ENCODE measurements at regions not wholly inside any gene's neighbourhood (a gene's known extent, or its start where the extent isn't known, plus 50 kb on each side); places are given as distances from the start of the nearest gene placed in this dataset.

GRCh38 chr7:89401099-89401498, 605.6 kb upstream of the TEX47 start:
- no peak for DNase-seq (ENCODE audit: low spot score in 2 of 2)
- intact Hi-C loops (cut with DNase I; ENCODE audit: low total_unique reads) = no loop called here

GRCh38 chr7:89401690-89402089, 606.2 kb upstream of the TEX47 start:
- no peak overlapping the region for H3K4me3 ChIP-seq (ENCODE audit: low read depth, poor library complexity, severe bottlenecking)
- no peak for DNase-seq (ENCODE audit: low spot score in 2 of 2)
- TF ChIP-seq, protein P1, sequence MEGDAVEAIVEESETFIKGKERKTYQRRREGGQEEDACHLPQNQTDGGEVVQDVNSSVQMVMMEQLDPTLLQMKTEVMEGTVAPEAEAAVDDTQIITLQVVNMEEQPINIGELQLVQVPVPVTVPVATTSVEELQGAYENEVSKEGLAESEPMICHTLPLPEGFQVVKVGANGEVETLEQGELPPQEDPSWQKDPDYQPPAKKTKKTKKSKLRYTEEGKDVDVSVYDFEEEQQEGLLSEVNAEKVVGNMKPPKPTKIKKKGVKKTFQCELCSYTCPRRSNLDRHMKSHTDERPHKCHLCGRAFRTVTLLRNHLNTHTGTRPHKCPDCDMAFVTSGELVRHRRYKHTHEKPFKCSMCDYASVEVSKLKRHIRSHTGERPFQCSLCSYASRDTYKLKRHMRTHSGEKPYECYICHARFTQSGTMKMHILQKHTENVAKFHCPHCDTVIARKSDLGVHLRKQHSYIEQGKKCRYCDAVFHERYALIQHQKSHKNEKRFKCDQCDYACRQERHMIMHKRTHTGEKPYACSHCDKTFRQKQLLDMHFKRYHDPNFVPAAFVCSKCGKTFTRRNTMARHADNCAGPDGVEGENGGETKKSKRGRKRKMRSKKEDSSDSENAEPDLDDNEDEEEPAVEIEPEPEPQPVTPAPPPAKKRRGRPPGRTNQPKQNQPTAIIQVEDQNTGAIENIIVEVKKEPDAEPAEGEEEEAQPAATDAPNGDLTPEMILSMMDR (IDR thresholded peaks at IDR 0.05) = no peak
- no peak for TF ChIP-seq POLR2A (IDR thresholded peaks at IDR 0.05)
- WGBS, 2 donors = 60 to 65% methylated on average over 4 of the region's 4 CpGs
- intact Hi-C loops (cut with DNase I; ENCODE audit: low total_unique reads) = no loop called here

More at GRCh38 chr7:89401099-89401498, 605.6 kb upstream of the TEX47 start:
- TF ChIP-seq POLR2A (IDR thresholded peaks at IDR 0.05) = no peak
- TF ChIP-seq, protein P1 (IDR thresholded peaks at IDR 0.05) = no peak
- H3K4me3 ChIP-seq (ENCODE audit: low read depth, poor library complexity, severe bottlenecking) = no peak overlapping the region

GRCh38 chr7:89451911-89452310, 656.4 kb upstream of the TEX47 start:
- H3K4me3 ChIP-seq (ENCODE audit: low read depth, poor library complexity, severe bottlenecking) = no peak overlapping the region
- DNase-seq (ENCODE audit: low spot score in 2 of 2) = no peak
- TF ChIP-seq, protein P1 (IDR thresholded peaks at IDR 0.05) = no peak
- TF ChIP-seq POLR2A (IDR thresholded peaks at IDR 0.05) = no peak
- intact Hi-C loops (cut with DNase I; ENCODE audit: low total_unique reads) = no loop called here

DNA sequence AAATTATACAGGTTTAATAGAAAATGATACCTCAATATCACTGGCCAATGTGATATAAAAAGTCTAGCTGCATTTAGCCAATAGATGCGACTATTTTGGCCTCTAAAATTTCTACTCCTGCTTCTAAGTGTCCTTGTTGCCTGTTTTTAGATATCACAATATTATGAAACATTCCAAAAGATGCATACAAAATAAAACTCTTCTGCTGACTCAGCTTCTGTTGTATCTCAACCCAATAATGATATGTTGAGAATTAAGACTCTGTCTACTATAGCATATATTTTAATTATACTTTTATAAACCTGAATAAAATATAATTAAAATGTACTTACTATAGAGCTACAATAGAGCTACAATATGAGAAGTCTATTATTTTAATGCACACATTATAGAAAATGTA, 661.0 kb upstream of the TEX47 start:
- H3K4me3 ChIP-seq (ENCODE audit: low read depth, poor library complexity, severe bottlenecking) = no peak overlapping the region
- 77 to 81% methylated on average over 1 of the region's 1 CpG for WGBS, 2 donors
- TF ChIP-seq, protein P1 (IDR thresholded peaks at IDR 0.05) = no peak
- no peak for TF ChIP-seq POLR2A (IDR thresholded peaks at IDR 0.05)
- intact Hi-C loops (cut with DNase I; ENCODE audit: low total_unique reads) = no loop called here
- no peak for DNase-seq (ENCODE audit: low spot score in 2 of 2)

DNA sequence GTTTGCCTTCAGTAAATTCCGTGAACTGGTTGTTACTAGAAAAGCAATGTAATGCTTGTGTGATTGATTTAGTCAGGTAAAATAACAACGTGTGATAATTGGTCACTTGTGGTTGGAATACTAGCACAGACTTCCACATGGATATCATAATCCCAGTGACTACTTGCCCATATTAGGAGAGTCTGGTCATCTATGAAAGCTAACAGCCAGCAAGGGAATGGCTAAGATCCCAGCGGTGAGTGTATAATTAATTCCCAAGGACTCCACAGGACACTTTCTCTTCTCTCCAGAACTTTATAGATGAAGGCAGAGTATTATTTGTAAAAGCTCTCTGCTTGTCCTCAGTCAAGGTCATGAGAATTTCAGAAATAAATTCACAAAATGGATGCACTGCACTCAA, 662.6 kb upstream of the TEX47 start:
- no peak for TF ChIP-seq POLR2A (IDR thresholded peaks at IDR 0.05)
- TF ChIP-seq, protein P1 (IDR thresholded peaks at IDR 0.05) = no peak
- intact Hi-C loops (cut with DNase I; ENCODE audit: low total_unique reads) = no loop called here
- no peak overlapping the region for H3K4me3 ChIP-seq (ENCODE audit: low read depth, poor library complexity, severe bottlenecking)
- no peak for DNase-seq (ENCODE audit: low spot score in 2 of 2)
- WGBS, 2 donors = 65 to 74% methylated on average over 3 of the region's 3 CpGs

DNA sequence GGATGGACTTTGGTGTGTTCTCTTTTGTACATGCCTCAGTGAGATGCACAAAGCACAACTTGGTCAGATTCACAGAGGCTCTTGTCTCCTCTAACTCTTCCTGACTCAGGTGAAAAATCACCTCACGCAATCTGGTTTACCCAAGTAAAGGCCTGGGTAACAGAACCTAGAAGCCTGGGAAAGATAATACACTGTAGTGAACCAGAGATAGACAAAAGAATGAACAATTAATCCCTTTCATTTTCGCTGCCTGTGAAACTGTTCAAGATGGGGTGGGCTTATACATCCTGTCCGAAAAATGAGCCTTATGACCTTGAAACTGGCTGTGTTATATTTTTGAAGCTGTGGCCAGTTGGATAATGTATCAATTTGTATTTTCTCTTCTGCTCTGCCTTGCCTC, 678.9 kb upstream of the TEX47 start:
- intact Hi-C loops (cut with DNase I; ENCODE audit: low total_unique reads) = no loop called here

More for the DNA sequence above, 678.9 kb upstream of the TEX47 start:
- WGBS, 2 donors = 83% methylated on average over 3 of the region's 3 CpGs
- H3K4me3 ChIP-seq (ENCODE audit: low read depth, poor library complexity, severe bottlenecking) = no peak overlapping the region
- no peak for DNase-seq (ENCODE audit: low spot score in 2 of 2)
- TF ChIP-seq POLR2A (IDR thresholded peaks at IDR 0.05) = no peak
- TF ChIP-seq, protein P1 (IDR thresholded peaks at IDR 0.05) = no peak
